ENCODE measurements at regions not wholly inside any gene's neighbourhood (a gene's known extent, or its start where the extent isn't known, plus 50 kb on each side); places are given as distances from the start of the nearest gene placed in this dataset.

DNA sequence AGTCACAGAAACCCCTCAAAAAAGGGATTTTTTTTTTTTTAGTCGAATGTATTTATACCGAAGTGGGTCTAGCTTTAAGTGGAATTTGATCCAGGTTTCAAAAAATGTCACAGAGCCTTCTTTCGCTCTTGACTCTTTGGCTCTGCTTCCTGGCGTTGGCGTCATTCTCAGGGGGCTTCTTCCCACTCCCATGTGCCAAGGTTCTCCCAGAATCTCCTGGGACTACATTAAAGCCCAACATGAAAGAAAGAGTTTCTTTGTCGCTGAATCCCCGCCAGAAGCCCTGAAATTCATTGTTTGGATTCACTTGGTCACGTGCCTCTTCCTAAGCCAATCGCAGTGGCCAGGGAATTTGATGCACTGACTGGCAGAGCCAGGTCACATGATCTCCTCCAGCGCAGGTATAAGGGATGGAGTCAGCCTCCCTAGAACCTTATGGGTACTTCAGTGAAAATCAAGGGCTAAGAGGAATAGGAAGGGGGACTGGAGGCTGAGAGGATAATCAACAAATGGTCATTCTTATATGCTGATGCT, 101.2 kb downstream of the RPS24 start:
- Histone ChIP-seq H3K79me2 (ENCODE audit: control insufficient read depth, insufficient read depth, low read length) (no peaks in the 10 kb centered on the region), H3K27ac (ENCODE audit: insufficient read depth, low read length) (no peak overlapping the region), H3K27me3 (ENCODE audit: control insufficient read depth, insufficient read depth, low read length) (peaks cover 11% of the 10 kb centered on the region), H3K4me1 (ENCODE audit: control insufficient read depth, extremely low read depth, insufficient read depth, low read length) (no peaks in the 10 kb centered on the region), H2AFZ (ENCODE audit: low read length) (no peak overlapping the region), H3K9ac (ENCODE audit: insufficient read depth, low read length) (no peak overlapping the region), H4K20me1 (ENCODE audit: control insufficient read depth, extremely low read depth, insufficient read depth, low read length) (no peaks in the 10 kb centered on the region), H3K9me3 (ENCODE audit: control insufficient read depth, insufficient read depth, low read depth, low read length) (no peaks in the 10 kb centered on the region), H3K36me3 (ENCODE audit: control insufficient read depth, insufficient read depth, low read length) (no peaks in the 10 kb centered on the region), H3K4me2 (ENCODE audit: extremely low read depth, insufficient read depth, low read length) (no peak overlapping the region), H3K4me3 (replicated peaks in 1 of 4; ENCODE audit: control extremely low read depth in 1 of 4, insufficient read depth in 1 of 4, low read depth in 3 of 4, low read length in 4 of 4) (no peak overlapping the region)
- DNase-seq (ENCODE audit: low read depth in 2 of 2) = no peak
- TF ChIP-seq EZH2 (IDR thresholded peaks at IDR 0.05; ENCODE audit: low read length, missing control alignments) = no peak
- no peak for TF ChIP-seq CTCF (conservative IDR thresholded peaks at IDR 0.05 in 1 of 2, IDR thresholded peaks at IDR 0.05 in 1 of 2; ENCODE audit: low read depth in 1 of 2, low read length in 2 of 2)

DNA sequence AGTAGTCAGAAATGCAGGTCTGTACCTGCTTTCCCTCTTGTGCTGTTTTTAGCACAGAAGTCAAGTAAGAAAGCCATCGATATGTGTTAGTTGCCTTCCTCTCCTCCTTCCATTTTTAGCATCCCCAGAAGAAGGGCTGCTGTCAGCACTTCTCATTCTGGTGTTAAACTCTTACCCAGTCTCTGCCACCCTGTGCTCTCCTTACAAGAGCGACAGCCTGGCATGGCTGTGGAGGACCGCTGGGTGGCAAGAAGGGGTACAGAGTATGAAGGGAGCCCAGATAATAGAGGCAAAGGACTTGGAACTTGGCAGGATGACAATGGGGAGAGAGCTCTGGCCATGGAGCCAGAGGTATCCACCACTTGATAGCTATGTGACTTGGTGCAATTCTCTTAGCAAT, 103.5 kb downstream of the RPS24 start:
- DNase-seq (ENCODE audit: low read depth in 2 of 2) = no peak
- no peak overlapping the region for H3K27ac ChIP-seq (ENCODE audit: insufficient read depth, low read length)
- peaks cover 20% of the 10 kb centered on the region for H3K27me3 ChIP-seq (ENCODE audit: control insufficient read depth, insufficient read depth, low read length)
- no peaks in the 10 kb centered on the region for H3K79me2 ChIP-seq (ENCODE audit: control insufficient read depth, insufficient read depth, low read length)
- H4K20me1 ChIP-seq (ENCODE audit: control insufficient read depth, extremely low read depth, insufficient read depth, low read length) = no peaks in the 10 kb centered on the region
- no peaks in the 10 kb centered on the region for H3K4me1 ChIP-seq (ENCODE audit: control insufficient read depth, extremely low read depth, insufficient read depth, low read length)
- no peak overlapping the region for H2AFZ ChIP-seq (ENCODE audit: low read length)
- no peaks in the 10 kb centered on the region for H3K36me3 ChIP-seq (ENCODE audit: control insufficient read depth, insufficient read depth, low read length)
- no peaks in the 10 kb centered on the region for H3K9me3 ChIP-seq (ENCODE audit: control insufficient read depth, insufficient read depth, low read depth, low read length)
- H3K4me3 ChIP-seq (replicated peaks in 1 of 4; ENCODE audit: control extremely low read depth in 1 of 4, insufficient read depth in 1 of 4, low read depth in 3 of 4, low read length in 4 of 4) = no peak overlapping the region
- no peak overlapping the region for H3K9ac ChIP-seq (ENCODE audit: insufficient read depth, low read length)
- no peak for TF ChIP-seq CTCF (conservative IDR thresholded peaks at IDR 0.05 in 1 of 2, IDR thresholded peaks at IDR 0.05 in 1 of 2; ENCODE audit: low read depth in 1 of 2, low read length in 2 of 2)
- TF ChIP-seq EZH2 (IDR thresholded peaks at IDR 0.05; ENCODE audit: low read length, missing control alignments) = no peak
- no peak overlapping the region for H3K4me2 ChIP-seq (ENCODE audit: extremely low read depth, insufficient read depth, low read length)

GRCh38 chr10:78139341-78139740, 105.7 kb downstream of the RPS24 start:
- H3K9ac ChIP-seq (ENCODE audit: insufficient read depth, low read length) = no peak overlapping the region
- no peak overlapping the region for H2AFZ ChIP-seq (ENCODE audit: low read length)
- no peaks in the 10 kb centered on the region for H3K9me3 ChIP-seq (ENCODE audit: control insufficient read depth, insufficient read depth, low read depth, low read length)
- H4K20me1 ChIP-seq (ENCODE audit: control insufficient read depth, extremely low read depth, insufficient read depth, low read length) = no peaks in the 10 kb centered on the region
- H3K27ac ChIP-seq (ENCODE audit: insufficient read depth, low read length) = no peak overlapping the region
- no peak for DNase-seq (ENCODE audit: low read depth in 2 of 2)
- H3K4me1 ChIP-seq (ENCODE audit: control insufficient read depth, extremely low read depth, insufficient read depth, low read length) = no peaks in the 10 kb centered on the region
- H3K4me3 ChIP-seq (replicated peaks in 1 of 4; ENCODE audit: control extremely low read depth in 1 of 4, insufficient read depth in 1 of 4, low read depth in 3 of 4, low read length in 4 of 4) = no peak overlapping the region
- H3K27me3 ChIP-seq (ENCODE audit: control insufficient read depth, insufficient read depth, low read length) = peaks cover 31% of the 10 kb centered on the region
- no peak overlapping the region for H3K4me2 ChIP-seq (ENCODE audit: extremely low read depth, insufficient read depth, low read length)
- H3K36me3 ChIP-seq (ENCODE audit: control insufficient read depth, insufficient read depth, low read length) = no peaks in the 10 kb centered on the region
- TF ChIP-seq EZH2 (IDR thresholded peaks at IDR 0.05; ENCODE audit: low read length, missing control alignments) (no peak), CTCF (conservative IDR thresholded peaks at IDR 0.05 in 1 of 2, IDR thresholded peaks at IDR 0.05 in 1 of 2; ENCODE audit: low read depth in 1 of 2, low read length in 2 of 2) (no peak)
- no peaks in the 10 kb centered on the region for H3K79me2 ChIP-seq (ENCODE audit: control insufficient read depth, insufficient read depth, low read length)
